ENCODE measurements at regions not wholly inside any gene's neighbourhood (a gene's known extent, or its start where the extent isn't known, plus 50 kb on each side); places are given as distances from the start of the nearest gene placed in this dataset.

DNA sequence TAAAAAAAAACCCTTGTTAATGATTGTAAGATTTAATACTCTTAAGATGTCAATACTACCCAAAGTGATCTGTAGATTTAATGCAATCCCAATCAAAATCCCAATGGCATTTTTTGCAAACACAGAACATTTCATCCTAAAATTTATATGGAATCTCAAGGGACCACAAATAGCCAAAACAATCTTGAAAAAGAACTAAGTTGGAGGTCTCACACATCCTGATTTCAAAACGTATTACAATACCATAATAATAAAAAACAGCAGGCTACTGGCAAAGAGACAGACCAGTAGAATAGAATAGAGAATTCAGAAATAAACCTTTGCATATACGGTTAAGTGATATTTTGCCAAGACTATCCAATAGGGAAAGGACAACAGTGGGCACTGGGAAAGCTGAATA lies 331.9 kb upstream of the JARID2 start:
- Histone ChIP-seq H3K36me3 (ENCODE audit: low read depth) (no peaks in the 10 kb centered on the region), H3K27ac (ENCODE audit: poor library complexity, severe bottlenecking) (no peak overlapping the region), H3K27me3 (ENCODE audit: insufficient read depth, poor library complexity, severe bottlenecking) (no peaks in the 10 kb centered on the region), H3K4me1 (ENCODE audit: insufficient read depth, poor library complexity, severe bottlenecking) (no peaks in the 10 kb centered on the region), H3K9me3 (ENCODE audit: severe bottlenecking) (no peaks in the 10 kb centered on the region), H3K4me3 (ENCODE audit: severe bottlenecking) (no peak overlapping the region)
- TF ChIP-seq, protein P1, sequence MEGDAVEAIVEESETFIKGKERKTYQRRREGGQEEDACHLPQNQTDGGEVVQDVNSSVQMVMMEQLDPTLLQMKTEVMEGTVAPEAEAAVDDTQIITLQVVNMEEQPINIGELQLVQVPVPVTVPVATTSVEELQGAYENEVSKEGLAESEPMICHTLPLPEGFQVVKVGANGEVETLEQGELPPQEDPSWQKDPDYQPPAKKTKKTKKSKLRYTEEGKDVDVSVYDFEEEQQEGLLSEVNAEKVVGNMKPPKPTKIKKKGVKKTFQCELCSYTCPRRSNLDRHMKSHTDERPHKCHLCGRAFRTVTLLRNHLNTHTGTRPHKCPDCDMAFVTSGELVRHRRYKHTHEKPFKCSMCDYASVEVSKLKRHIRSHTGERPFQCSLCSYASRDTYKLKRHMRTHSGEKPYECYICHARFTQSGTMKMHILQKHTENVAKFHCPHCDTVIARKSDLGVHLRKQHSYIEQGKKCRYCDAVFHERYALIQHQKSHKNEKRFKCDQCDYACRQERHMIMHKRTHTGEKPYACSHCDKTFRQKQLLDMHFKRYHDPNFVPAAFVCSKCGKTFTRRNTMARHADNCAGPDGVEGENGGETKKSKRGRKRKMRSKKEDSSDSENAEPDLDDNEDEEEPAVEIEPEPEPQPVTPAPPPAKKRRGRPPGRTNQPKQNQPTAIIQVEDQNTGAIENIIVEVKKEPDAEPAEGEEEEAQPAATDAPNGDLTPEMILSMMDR (IDR thresholded peaks at IDR 0.05; ENCODE audit: poor library complexity, severe bottlenecking) = no peak
- DNase-seq (ENCODE audit: low spot score) (no peak), ATAC-seq (ENCODE audit: low read depth) (no peak)

DNA sequence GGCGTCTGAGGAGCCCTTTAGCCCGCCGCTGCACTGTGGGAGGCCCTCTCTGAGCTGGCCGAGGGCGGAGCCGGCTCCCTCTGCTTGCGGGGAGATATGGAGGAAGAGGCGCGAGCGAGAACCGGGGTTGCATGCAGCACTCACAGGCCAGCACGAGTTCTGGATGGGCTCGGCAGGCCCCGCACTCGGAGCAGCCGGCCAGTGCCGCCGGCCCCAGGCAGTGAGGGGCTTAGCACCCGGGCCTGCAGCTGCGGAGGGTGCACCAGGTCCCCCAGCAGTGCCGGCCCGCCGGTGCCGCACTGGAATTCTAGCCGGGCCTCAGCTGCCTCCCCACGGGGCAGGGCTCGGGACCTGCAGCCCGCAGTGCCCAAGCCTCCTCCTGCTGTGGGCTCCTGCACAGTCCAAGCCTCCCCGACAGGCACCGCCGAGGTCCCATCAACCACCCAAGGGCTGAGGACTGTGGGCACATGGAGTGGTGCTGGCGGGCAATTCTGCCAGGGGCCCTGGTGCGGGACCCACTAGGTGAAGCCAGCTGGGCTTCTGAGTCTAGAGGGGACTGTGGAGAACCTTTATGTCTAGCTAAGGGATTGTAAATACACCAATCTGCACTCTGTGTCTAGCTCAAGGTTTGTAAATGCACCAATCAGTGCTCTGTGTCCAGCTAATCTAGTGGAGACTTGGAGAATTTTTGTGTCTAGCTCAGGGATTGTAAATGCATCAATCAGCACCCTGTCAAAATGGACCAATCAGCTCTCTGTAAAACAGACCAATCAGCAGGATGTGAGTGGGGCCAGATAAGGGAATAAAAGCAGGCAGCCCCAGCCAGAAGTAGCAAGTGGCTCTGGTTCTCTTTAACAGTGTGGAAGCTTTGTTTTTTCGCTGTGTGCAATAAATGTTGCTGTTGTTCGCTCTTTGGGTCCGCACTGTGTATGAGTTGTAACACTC lies 329.7 kb upstream of the JARID2 start:
- no peak for DNase-seq (ENCODE audit: low spot score)
- H3K27ac ChIP-seq (ENCODE audit: poor library complexity, severe bottlenecking) = no peak overlapping the region
- no peaks in the 10 kb centered on the region for H3K36me3 ChIP-seq (ENCODE audit: low read depth)
- H3K4me3 ChIP-seq (ENCODE audit: severe bottlenecking) = no peak overlapping the region
- H3K27me3 ChIP-seq (ENCODE audit: insufficient read depth, poor library complexity, severe bottlenecking) = no peaks in the 10 kb centered on the region
- TF ChIP-seq, protein P1 (IDR thresholded peaks at IDR 0.05; ENCODE audit: poor library complexity, severe bottlenecking) = no peak
- no peak for ATAC-seq (ENCODE audit: low read depth)
- no peaks in the 10 kb centered on the region for H3K9me3 ChIP-seq (ENCODE audit: severe bottlenecking)
- no peaks in the 10 kb centered on the region for H3K4me1 ChIP-seq (ENCODE audit: insufficient read depth, poor library complexity, severe bottlenecking)

DNA sequence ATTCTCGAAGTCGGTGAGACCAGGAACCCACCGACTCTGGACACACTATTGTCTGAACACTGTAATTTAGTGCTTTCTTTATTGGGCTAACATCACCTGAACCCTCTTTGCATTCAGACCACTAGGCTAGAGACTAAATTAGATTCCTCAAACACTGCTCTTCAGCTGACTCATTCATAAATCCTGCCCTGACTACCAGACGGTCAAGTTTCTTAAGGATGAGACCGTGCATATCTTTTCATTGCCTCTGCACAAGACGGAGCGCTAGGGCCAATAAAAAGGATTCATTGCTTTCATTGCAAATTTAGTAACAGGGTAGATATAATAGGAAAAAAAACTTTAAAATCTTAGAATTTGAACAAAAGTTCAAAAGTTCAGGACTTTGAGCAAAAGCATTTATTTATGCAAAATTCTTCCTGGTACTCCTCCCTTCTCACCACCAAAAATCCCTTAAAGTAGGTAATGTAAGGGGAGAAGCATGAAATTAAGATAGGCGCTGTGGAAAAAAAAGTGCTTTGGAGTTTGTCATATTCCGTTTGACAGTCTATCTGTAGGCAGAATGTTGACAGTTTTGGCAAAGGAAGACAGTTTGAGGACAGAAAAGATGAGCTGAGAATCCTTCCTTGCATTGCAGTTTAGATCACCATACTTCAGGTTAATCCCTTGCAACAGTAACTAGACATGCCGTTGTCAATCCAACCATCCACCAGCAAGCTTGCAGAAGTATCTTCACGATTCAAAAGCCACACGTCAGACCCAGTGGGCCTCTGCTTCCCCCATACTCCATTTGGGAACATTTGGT lies 328.6 kb upstream of the JARID2 start:
- DNase-seq (ENCODE audit: low spot score) = no peak
- Histone ChIP-seq H3K27me3 (ENCODE audit: insufficient read depth, poor library complexity, severe bottlenecking) (no peaks in the 10 kb centered on the region), H3K27ac (ENCODE audit: poor library complexity, severe bottlenecking) (no peak overlapping the region), H3K9me3 (ENCODE audit: severe bottlenecking) (no peaks in the 10 kb centered on the region), H3K4me1 (ENCODE audit: insufficient read depth, poor library complexity, severe bottlenecking) (no peaks in the 10 kb centered on the region), H3K4me3 (ENCODE audit: severe bottlenecking) (no peak overlapping the region), H3K36me3 (ENCODE audit: low read depth) (no peaks in the 10 kb centered on the region)
- TF ChIP-seq, protein P1 (IDR thresholded peaks at IDR 0.05; ENCODE audit: poor library complexity, severe bottlenecking) = no peak
- ATAC-seq (ENCODE audit: low read depth) = 0 out of 3 replicates have a peak, but pooled peaks have one; percentile 27

DNA sequence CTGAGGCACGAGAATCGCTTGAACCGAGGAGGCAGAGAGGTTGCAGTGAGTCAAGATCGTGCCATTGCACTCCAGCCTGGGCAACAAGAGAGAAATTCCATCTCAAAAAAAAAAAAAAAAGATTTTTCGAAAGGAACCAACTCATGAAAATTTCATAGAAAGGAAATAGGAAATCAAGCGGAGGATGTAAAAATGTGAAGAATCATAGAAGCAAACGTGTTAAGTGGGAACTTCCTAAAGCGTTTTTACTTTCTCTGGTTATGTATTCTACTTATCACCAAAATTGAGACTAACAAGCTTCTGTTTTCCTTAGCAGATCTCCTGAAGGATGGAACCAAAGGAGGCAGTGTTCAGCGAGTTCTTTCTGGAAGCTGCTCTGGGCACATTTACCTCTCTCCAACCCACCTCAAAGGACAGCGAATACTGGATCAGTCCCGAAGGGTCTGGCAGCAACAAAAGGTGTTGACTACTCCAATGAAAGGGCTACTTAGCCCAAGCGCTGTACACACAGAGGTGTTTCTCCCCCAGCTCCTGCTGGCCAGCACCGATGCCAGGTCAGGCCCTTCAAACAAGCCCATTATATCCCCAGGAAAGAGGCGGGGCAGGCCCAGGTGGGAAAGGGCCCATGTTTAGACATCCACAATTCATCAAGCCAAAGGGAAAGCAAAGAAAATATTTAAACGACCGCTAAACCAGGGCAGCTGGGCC lies 327.5 kb upstream of the JARID2 start:
- TF ChIP-seq, protein P1 (IDR thresholded peaks at IDR 0.05; ENCODE audit: poor library complexity, severe bottlenecking) = no peak
- no peak for ATAC-seq (ENCODE audit: low read depth)
- no peak for DNase-seq (ENCODE audit: low spot score)

More for the DNA sequence above, 327.5 kb upstream of the JARID2 start:
- H3K27me3 ChIP-seq (ENCODE audit: insufficient read depth, poor library complexity, severe bottlenecking) = no peaks in the 10 kb centered on the region
- H3K4me3 ChIP-seq (ENCODE audit: severe bottlenecking) = no peak overlapping the region
- no peaks in the 10 kb centered on the region for H3K4me1 ChIP-seq (ENCODE audit: insufficient read depth, poor library complexity, severe bottlenecking)
- no peaks in the 10 kb centered on the region for H3K9me3 ChIP-seq (ENCODE audit: severe bottlenecking)
- no peak overlapping the region for H3K27ac ChIP-seq (ENCODE audit: poor library complexity, severe bottlenecking)
- H3K36me3 ChIP-seq (ENCODE audit: low read depth) = no peaks in the 10 kb centered on the region
